GM12873 (cell line): ENCODE measurements at regions not wholly inside any gene's neighbourhood (a gene's known extent, or its start where the extent isn't known, plus 50 kb on each side); places are given as distances from the start of the nearest gene placed in this dataset.

Source experiments
- CTCF ChIP-seq: IDR thresholded peaks from 2 replicates; pipeline ENCODE4 v1.5.1; 2012; ENCODE audit warnings: low read depth, mild to moderate bottlenecking, moderate library complexity, low read length, control low read depth; ENCODE audit not compliant: insufficient read depth; ENCODE audit errors: missing control alignments

- no peak for TF ChIP-seq CTCF
These were observed 615.6 kb downstream of the CENPC start for GRCh38 chr4:66929748-66930147.

- no peak for TF ChIP-seq CTCF
These were observed 617.4 kb downstream of the CENPC start for GRCh38 chr4:66927937-66928336.

- TF ChIP-seq CTCF, result no peak
These were observed 618.6 kb downstream of the CENPC start for GRCh38 chr4:66926687-66927086.

- TF ChIP-seq CTCF, result no peak
These were observed 622.0 kb downstream of the CENPC start for GRCh38 chr4:66923081-66923865.

GRCh38 chr4:66921433-66921832 is 623.9 kb downstream of the CENPC start:
- no peak for TF ChIP-seq CTCF

GRCh38 chr4:66920514-66920913 is 624.8 kb downstream of the CENPC start:
- TF ChIP-seq CTCF, result no peak

GRCh38 chr4:66911880-66912279 is 633.4 kb downstream of the CENPC start:
- TF ChIP-seq CTCF, result no peak
